Epidermal melanocyte (primary cell): ENCODE measurements at regions not wholly inside any gene's neighbourhood (a gene's known extent, or its start where the extent isn't known, plus 50 kb on each side); places are given as distances from the start of the nearest gene placed in this dataset.

Source experiments
- DNase-seq: peaks from one replicate; pipeline ENCODE4 v3.0.0; 2011; ENCODE audit warnings: low spot score; ENCODE audit not compliant: insufficient read length

DNA sequence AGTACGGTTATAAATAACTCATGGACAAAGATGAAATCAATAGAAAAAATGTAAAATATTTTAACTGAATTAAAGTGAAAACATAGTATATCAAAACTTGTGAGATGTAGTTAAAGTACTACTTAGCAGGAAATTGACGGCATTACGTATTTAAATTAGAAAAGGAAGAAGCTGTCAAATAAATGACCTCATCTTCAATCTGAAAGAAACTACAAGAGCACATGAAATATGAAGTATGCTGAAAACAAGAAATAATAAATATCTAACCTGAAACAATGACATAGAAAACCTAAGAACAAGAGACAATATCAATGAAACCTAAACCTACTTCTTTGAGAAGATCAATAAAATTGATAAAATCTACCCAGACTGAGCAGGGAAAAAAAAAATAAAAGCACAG is 122.2 kb upstream of the PDE4B start:
- no peak for DNase-seq

- no peak for DNase-seq
Observed at GRCh38 chr1:65674522-65674921, 118.2 kb upstream of the PDE4B start.

- no peak for DNase-seq
Observed at GRCh38 chr1:65679773-65680172, 112.9 kb upstream of the PDE4B start.

DNA sequence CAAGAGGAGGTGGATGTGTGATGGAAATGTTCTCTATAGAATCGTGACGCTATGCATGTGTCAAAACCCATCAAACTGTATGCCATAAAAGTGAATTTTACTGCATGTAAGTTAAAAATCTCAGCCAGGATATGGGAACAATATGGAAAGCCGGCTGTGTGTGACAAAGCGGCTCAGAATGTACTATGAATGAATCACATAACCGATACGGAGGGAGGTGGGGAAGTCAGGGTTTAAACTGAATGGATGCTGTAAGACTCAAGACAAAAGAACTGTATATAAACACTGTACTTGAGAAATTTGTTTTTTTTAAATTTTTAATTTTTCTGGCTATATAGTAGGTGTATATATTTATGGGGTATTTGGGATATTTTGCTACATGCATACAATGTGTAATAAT is 111.6 kb upstream of the PDE4B start:
- DNase-seq: no peak

DNA sequence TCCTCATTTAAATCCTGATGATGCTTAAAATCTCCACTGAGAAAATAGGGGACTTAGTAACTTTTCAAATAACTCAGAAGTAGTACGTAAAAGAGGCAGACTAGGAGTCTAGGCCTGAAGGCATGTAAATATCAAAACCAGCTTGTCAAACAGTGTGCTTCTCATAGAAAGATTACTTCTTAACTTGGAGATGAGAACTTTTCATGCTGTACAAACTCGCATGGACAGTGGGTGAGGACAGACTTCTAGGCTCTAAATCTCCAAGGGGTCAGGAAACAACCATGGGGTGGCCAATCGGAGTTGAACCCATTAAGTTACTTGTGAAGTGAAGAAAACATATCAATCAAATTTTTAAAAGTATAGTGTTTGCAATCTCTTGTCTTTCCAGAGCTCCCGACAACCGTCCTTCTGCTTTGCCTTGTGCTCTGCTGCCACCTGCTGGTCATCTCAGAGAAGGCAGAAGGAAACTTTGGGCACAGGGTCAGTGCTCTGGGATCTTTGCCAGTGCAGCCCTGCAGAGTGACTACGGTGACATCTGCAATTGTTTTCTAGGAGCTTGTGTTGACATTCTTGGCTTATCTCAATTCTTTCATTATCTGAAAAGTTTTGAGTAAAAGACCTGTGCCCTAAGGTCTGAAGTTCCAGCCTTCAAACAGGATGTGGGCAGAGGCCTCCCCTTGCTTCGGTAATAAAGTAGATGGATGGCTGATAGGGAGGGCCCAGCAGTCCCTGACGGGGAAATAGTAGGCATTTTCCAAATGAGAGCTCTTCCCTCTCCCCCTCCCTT is 105.1 kb upstream of the PDE4B start:
- DNase-seq: peak; percentile 70

GRCh38 chr1:65688215-65688566 is 104.5 kb upstream of the PDE4B start:
- no peak for DNase-seq

GRCh38 chr1:65688848-65689247 is 103.8 kb upstream of the PDE4B start:
- no peak for DNase-seq

DNA sequence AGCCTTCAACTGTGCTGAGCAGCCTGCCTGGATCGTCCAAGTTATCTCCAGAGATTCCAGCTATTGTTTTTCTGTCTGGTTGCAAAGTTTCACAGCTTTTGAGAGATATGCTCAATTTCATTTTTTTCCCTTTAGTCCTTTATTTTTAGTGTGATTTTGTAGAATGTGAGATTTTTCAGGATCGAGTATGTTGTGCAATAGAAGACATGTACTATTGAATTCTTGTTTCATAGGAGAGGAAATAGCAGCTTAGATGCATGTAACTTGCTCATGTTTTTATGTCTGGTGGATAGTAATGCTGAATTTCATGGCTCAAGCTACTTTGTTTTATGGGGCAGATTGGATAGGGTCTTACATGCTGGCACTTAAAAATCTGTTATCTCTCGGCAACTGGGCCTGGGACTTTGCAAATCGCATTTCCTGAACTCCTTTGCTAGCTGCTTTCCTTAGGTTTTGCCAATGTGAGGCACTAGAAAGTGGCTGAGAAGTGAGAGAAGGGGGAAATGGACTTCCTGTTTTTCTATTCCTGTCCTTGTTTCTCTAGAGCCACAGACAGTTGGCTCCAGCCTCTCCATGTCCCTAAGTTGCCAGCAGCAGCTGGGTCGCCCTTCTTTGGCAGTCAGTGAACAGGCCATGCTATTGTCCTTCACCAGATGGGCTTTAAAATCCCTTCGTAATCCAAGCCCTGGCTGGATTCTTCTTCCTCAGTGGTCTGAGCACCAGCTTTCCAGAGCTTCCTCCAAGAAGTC is 101.4 kb upstream of the PDE4B start:
- DNase-seq: no peak

DNA sequence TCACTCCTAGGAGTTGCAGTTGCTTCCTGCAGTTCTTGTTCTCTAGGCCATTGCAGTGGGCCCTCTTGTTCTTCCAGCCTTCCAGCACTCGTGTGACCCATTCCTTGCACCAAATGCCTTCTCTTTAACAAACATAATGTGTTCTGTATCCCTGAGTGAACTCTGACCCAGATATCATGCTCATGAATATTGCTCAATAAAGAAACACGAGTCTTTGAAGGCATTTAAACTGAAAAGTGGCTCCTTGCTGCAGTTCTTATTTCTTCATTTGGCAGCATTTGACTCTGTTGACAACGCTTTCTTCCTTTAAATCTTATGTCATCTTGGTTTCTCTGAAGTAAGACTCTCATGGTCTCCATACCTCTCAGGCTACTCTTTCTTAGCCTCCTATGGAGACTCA is 100.7 kb upstream of the PDE4B start:
- no peak for DNase-seq

GRCh38 chr1:65694126-65694525 is 98.6 kb upstream of the PDE4B start:
- DNase-seq: no peak

- no peak for DNase-seq
Observed at GRCh38 chr1:65694933-65695332, 97.8 kb upstream of the PDE4B start.

DNA sequence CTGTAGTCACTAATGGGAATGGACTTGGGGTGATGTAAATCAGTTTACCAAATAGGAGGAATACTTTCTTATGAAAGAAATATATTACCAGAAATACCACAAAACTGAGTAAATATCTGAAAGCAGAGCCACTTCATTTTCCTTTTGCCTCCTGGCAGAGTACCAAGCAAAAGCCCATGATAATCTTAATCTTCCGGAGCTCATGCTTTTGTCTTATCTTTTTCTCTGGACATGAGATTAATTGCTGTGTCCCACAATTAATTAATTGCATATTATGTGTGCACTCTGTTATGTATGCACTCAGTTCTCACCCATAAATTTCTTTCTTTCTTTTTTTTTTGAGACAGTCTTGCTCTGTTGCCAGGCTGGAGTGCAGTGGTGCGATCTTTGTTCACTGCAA is 94.1 kb upstream of the PDE4B start:
- no peak for DNase-seq

GRCh38 chr1:65703853-65704252 is 88.8 kb upstream of the PDE4B start:
- no peak for DNase-seq

DNA sequence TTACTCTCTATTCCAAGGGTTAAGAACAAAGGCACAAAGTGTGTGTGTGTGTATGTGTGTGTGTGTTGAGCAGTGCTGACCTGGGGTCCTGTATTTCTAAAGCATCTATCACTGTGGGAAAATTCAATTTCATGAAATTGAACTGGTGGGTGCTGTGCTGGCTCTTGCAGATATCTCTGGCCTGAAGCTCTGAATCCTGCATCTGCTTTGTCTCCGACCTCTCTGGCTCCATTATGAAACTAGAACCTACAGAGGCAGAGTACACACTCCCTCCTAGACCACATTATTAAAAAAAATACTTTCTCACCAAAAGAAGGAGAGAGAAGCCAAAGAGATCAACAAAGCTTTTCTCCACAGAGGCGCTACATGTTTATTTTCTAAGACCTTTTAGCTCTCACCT is 88.4 kb upstream of the PDE4B start:
- DNase-seq: no peak

DNA sequence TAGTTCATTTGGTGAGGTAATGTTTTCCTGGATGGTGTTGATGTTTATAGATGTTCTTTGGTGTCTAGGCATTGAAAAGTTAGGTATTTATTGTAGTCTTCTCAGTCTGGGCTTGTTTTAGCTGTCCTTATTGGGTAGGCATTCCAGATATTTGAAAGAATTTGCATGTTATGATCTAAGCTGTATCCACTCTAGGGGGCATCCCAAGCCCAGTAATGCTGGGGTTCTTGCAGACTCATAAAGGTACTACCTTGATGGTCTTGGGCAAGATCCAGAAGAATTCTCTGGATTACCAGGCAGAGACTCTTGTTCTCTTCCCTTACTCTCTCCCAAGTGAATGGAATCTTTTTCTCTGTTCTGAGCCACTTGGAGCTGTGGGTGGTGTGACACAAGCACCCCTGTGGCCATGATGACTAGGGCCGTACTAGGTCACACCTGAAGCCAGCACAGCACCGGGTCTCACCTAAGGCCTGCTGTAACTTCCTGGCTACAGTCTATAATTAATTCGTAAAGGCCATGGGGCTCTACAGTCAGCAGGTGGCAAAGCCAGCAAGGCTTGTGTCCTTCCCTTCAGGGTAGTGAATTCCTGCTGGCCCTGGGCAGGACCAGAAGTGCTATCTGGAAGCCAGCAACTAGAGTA is 74.8 kb upstream of the PDE4B start:
- no peak for DNase-seq

DNA sequence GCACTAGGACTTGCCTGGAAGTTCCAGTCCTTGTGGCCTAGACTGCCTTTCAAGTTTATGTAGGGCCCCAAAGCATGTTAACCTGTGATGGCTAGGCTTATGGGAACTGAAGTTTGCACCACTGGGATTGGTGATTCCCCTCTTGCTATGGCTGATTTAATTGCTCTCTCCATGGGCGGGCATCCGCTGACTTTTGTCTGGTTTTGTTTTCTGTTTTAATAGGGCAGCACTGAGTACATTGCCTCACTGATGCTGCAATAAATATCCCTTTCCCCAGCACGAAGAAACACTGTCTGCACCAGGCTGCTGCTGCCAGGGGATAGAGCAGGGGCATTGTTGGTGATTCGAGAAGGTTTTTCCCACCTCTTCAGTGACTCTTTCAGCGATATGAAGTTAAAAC is 73.3 kb upstream of the PDE4B start:
- DNase-seq: no peak

DNA sequence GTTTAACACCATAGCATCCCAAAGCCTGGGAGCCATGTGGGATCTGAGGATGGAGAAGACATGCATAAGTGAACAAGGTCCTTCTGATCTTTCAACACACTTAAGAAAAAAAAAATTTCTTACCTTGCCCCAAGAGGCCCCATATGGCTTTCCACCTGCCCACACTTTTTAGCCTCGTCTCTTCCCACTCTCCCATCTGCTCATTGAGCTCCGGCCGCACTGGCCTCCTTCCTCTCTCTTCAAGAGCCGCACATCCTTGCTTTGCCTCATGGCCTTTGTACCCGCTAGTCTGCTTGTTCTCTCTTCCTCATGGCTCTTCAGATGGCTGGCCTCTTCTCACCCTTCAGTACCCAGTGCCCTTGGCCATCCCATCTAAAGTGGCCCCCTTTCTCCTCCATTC is 70.2 kb upstream of the PDE4B start:
- DNase-seq: no peak

GRCh38 chr1:65724151-65724550 is 68.5 kb upstream of the PDE4B start:
- DNase-seq: no peak

GRCh38 chr1:65725064-65725463 is 67.6 kb upstream of the PDE4B start:
- DNase-seq: no peak

GRCh38 chr1:65728504-65728903 is 64.2 kb upstream of the PDE4B start:
- no peak for DNase-seq

DNA sequence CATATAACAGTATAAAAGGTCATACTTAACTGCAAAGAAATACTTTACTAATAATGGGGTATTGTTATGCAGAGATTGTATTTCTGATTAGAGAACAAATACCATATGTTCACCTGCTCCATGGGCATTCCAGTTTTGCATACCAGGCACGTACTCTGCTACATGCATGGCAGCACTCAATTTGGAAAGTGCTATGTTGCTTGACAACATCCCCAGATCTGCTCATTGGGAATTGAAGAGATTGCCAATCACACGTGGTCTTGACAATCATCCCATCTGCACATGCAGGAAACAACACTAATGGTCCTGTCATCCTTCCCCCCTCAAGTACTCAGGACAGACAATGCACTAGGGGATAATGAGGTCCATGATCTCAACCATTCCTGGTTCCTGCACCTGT is 63.4 kb upstream of the PDE4B start:
- no peak for DNase-seq

DNA sequence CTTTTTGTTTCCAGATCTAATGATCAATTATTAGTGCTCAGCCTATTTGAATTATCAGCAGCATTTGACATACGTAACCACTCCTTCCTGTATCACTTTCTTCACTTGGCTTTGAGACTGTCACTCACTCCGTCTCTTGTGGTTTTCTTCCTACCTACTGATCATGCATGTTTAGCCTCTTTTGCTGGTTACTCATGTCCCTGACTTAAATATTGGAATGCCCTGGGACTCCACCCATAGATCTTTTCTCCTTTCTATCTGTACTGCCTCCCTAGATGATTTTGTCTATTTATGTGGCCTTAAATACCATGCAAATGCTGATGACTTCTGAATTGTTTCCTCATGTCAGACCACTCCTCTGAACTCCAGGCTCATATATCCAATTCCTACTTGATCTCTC is 57.7 kb upstream of the PDE4B start:
- DNase-seq: no peak

DNA sequence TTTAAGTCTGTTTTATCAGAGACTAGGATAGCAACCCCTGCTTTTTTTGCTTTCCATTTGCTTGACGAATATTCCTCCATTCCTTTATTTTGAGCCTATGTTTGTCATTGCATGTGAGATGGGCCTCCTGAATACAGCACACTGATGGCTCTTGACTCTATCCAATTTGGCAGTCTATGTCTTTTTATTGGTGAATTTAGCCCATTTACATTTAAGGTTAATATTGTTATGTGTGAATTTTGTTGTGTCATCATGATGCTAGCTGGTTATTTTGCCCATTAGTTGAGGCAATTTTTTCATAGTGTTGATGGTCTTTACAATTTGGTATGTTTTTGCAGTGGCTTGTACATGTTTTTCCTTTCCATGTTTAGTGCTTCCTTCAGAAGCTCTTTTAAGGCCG is 50.7 kb upstream of the PDE4B start:
- DNase-seq: no peak
